ENCODE measurements at regions not wholly inside any gene's neighbourhood (a gene's known extent, or its start where the extent isn't known, plus 50 kb on each side); places are given as distances from the start of the nearest gene placed in this dataset.

DNA sequence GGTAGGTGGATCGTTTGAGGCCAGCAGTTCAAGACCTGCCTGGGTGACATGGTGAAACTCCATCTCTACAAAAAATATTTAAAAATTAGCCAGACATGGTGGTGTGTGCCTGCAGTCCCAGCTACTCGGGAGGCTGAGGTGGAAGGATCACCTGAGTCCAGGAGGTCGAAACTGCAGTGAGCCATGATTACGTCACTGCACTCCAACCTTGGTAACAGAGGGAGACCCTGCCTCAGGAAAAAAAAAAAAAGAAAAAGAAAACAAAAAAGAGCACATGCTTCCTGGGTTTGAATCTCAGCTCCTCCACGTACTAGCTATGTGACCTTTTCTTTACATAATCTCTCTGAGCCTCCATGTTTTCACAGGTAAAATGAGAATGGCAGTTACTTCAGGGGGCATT is 86.3 kb upstream of the CALM2 start:
- DNase-seq (ENCODE audit: low read depth, low spot score) (no peak), ATAC-seq (no peak), FAIRE-seq (no peak)
- ChIA-PET POLR2A (interaction anchor here (0.6 kb wide), 1 partner anchor 91 kb away, joined by 3 read pairs; no protein-coding TSS in a partner anchor), RAD21 (ENCODE audit: unreplicated experiment) (interaction anchor here (0.8 kb wide), 1 partner anchor 50 kb away, joined by 3 read pairs; no protein-coding TSS in a partner anchor), CTCF (interaction anchor here (0.6 to 5.2 kb wide), 4 partner anchors 10 to 245 kb away, joined by 3 to 28 read pairs (median 6); no protein-coding TSS in a partner anchor), SMC1A (ENCODE audit: uncharacterized antibody, unreplicated experiment) (interaction anchor here (0.6 to 1.9 kb wide), 5 partner anchors 20 to 1853 kb away, joined by 3 to 6 read pairs (median 4); no protein-coding TSS in a partner anchor)
- no peak overlapping the region for H3K4me2 ChIP-seq (ENCODE audit: control insufficient read depth, insufficient read depth)
- no peak overlapping the region for H3K9ac ChIP-seq (ENCODE audit: control insufficient read depth, insufficient read depth, low read length)
- in situ Hi-C loops (cut with MboI) (no loop called here), intact Hi-C loops (cut with micrococcal nuclease; ENCODE audit: unreplicated experiment) (no loop called here)
- no peak overlapping the region for H3K27ac ChIP-seq (ENCODE audit: control insufficient read depth, insufficient read depth)
- no peak overlapping the region for H2AFZ ChIP-seq (ENCODE audit: control insufficient read depth, low read depth, low read length)
- TF ChIP-seq FOXM1 (IDR thresholded peaks at IDR 0.05; ENCODE audit: low read depth, low read length): no peak
- no peak for TF ChIP-seq ZZZ3 (IDR thresholded peaks at IDR 0.05; ENCODE audit: control insufficient read depth, insufficient read length, low read depth)
- no peak for TF ChIP-seq MXI1 (IDR thresholded peaks at IDR 0.05; ENCODE audit: low read depth, low read length)
- no peak for TF ChIP-seq CREB1 (IDR thresholded peaks at IDR 0.05; ENCODE audit: low read depth)
- no peaks in the 10 kb centered on the region for H4K20me1 ChIP-seq (ENCODE audit: control insufficient read depth, insufficient read depth)
- H3K79me2 ChIP-seq (ENCODE audit: control insufficient read depth, insufficient read depth, low read length): no peaks in the 10 kb centered on the region
- no peaks in the 10 kb centered on the region for H3K36me3 ChIP-seq (ENCODE audit: control insufficient read depth in 2 of 2, insufficient read depth in 2 of 2, low read length in 1 of 2)
- no peaks in the 10 kb centered on the region for H3K27me3 ChIP-seq (replicated peaks in 1 of 2; ENCODE audit: control insufficient read depth in 2 of 2, insufficient read depth in 2 of 2, low read length in 1 of 2)
- no peak overlapping the region for H3K4me3 ChIP-seq
- no TSS peak for BruUV-seq (replicated peaks)
- no peaks in the 10 kb centered on the region for H3K9me3 ChIP-seq (replicated peaks; ENCODE audit: control insufficient read depth, insufficient read depth, low read length)
- WGBS (ENCODE audit: insufficient coverage, insufficient replicate concordance, low lambda C conversion rate, missing lambda C conversion rate): 41% methylated on average over 5 of the region's 5 CpGs
- H3K4me1 ChIP-seq (ENCODE audit: control insufficient read depth, insufficient read depth, low read length): peaks cover 6% of the 10 kb centered on the region

- ATAC-seq (no peak), FAIRE-seq (no peak)
- SMC1A ChIA-PET (ENCODE audit: uncharacterized antibody, unreplicated experiment): no interaction called here
Measured at GRCh38 chr2:47260971-47261370, 84.7 kb upstream of the CALM2 start.

More at GRCh38 chr2:47260971-47261370, 84.7 kb upstream of the CALM2 start:
- no peak overlapping the region for H3K4me3 ChIP-seq
- H4K20me1 ChIP-seq (ENCODE audit: control insufficient read depth, insufficient read depth): no peaks in the 10 kb centered on the region
- RAD21 ChIA-PET (ENCODE audit: unreplicated experiment): interaction anchor here (0.8 to 1.6 kb wide), 3 partner anchors 49 to 61 kb away, joined by 3 read pairs; no protein-coding TSS in a partner anchor
- no peak overlapping the region for H3K27ac ChIP-seq (ENCODE audit: control insufficient read depth, insufficient read depth)
- no TSS peak for BruUV-seq (replicated peaks)
- no peak overlapping the region for H2AFZ ChIP-seq (ENCODE audit: control insufficient read depth, low read depth, low read length)
- peaks cover 7% of the 10 kb centered on the region for H3K4me1 ChIP-seq (ENCODE audit: control insufficient read depth, insufficient read depth, low read length)
- POLR2A ChIA-PET: no interaction called here
- CTCF ChIA-PET: interaction anchor here (1.0 to 5.2 kb wide), 2 partner anchors 11 to 74 kb away, joined by 3 to 28 read pairs; no protein-coding TSS in a partner anchor
- H3K9me3 ChIP-seq (replicated peaks; ENCODE audit: control insufficient read depth, insufficient read depth, low read length): no peaks in the 10 kb centered on the region
- intact Hi-C loops (cut with micrococcal nuclease; ENCODE audit: unreplicated experiment) (no loop called here), in situ Hi-C loops (cut with MboI) (no loop called here)
- 67% methylated on average over 3 of the region's 3 CpGs for WGBS (ENCODE audit: insufficient coverage, insufficient replicate concordance, low lambda C conversion rate, missing lambda C conversion rate)
- H3K36me3 ChIP-seq (ENCODE audit: control insufficient read depth in 2 of 2, insufficient read depth in 2 of 2, low read length in 1 of 2): no peaks in the 10 kb centered on the region
- no peaks in the 10 kb centered on the region for H3K27me3 ChIP-seq (replicated peaks in 1 of 2; ENCODE audit: control insufficient read depth in 2 of 2, insufficient read depth in 2 of 2, low read length in 1 of 2)
- TF ChIP-seq BCL11A (IDR thresholded peaks at IDR 0.05; ENCODE audit: low read depth, low read length) (no peak), ASH2L (IDR thresholded peaks at IDR 0.05; ENCODE audit: borderline replicate concordance, low read depth) (no peak), SREBF2 (IDR thresholded peaks at IDR 0.05; ENCODE audit: low read length) (no peak), STAT1 (conservative IDR thresholded peaks at IDR 0.05) (no peak)
- TF ChIP-seq, protein P1, sequence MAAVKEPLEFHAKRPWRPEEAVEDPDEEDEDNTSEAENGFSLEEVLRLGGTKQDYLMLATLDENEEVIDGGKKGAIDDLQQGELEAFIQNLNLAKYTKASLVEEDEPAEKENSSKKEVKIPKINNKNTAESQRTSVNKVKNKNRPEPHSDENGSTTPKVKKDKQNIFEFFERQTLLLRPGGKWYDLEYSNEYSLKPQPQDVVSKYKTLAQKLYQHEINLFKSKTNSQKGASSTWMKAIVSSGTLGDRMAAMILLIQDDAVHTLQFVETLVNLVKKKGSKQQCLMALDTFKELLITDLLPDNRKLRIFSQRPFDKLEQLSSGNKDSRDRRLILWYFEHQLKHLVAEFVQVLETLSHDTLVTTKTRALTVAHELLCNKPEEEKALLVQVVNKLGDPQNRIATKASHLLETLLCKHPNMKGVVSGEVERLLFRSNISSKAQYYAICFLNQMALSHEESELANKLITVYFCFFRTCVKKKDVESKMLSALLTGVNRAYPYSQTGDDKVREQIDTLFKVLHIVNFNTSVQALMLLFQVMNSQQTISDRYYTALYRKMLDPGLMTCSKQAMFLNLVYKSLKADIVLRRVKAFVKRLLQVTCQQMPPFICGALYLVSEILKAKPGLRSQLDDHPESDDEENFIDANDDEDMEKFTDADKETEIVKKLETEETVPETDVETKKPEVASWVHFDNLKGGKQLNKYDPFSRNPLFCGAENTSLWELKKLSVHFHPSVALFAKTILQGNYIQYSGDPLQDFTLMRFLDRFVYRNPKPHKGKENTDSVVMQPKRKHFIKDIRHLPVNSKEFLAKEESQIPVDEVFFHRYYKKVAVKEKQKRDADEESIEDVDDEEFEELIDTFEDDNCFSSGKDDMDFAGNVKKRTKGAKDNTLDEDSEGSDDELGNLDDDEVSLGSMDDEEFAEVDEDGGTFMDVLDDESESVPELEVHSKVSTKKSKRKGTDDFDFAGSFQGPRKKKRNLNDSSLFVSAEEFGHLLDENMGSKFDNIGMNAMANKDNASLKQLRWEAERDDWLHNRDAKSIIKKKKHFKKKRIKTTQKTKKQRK (IDR thresholded peaks at IDR 0.05; ENCODE audit: low read depth, low read length): no peak
- H3K4me2 ChIP-seq (ENCODE audit: control insufficient read depth, insufficient read depth): no peak overlapping the region
- no peak for DNase-seq (ENCODE audit: low read depth, low spot score)
- H3K79me2 ChIP-seq (ENCODE audit: control insufficient read depth, insufficient read depth, low read length): no peaks in the 10 kb centered on the region
- H3K9ac ChIP-seq (ENCODE audit: control insufficient read depth, insufficient read depth, low read length): no peak overlapping the region

Measured in GM12878 (cell line).